GF-D8 (cell line): ENCODE measurements at regions not wholly inside any gene's neighbourhood (a gene's known extent, or its start where the extent isn't known, plus 50 kb on each side); places are given as distances from the start of the nearest gene placed in this dataset.
"Not testable (repeated sequence)": the region's sequence is repeated elsewhere in the genome, so short reads cannot be mapped to it uniquely, and the experiment has no call there.

ENCODE experiments used
- DNase-seq: peaks from one replicate; lab custom pipeline; 2025; lab: John Stamatoyannopoulos, UW

DNA sequence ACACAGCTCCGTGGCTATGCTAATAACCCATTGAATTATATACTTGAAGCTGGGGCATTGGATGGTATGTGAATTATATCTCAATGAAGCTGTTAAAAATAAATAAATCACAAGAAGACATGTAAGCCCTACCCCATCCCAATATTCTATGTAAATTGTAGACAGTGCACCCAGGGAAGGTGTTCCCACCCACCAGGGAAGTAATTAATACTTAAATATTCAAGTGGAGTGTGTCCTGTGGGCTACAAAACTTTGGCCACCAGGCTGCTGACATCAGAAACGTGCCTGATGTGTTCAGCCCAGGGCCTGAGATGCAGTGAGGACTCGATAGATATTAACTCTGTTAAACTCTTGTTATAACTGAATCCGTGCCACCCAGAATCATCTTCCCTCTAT lies 240.4 kb upstream of the RREB1 start:
- no peak for DNase-seq

DNA sequence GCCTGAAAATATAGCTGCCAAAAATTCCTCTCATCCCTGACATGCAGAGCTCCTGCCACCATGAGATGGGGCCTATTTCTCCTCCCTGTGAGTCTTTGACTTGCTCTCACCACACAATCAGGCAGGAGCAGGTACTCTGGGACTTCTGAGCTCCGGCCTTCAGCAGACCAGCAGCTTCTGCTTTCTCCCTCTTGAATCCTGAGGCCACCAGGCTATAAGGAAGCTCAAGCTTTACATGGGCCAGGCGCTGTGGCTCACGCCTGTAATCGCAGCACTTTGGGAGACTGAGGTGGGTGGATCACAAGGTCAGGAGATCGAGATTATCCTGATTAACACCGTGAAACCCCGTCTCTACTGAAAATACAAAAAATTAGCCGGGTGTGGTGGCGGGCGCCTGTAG lies 238.7 kb upstream of the RREB1 start:
- no peak for DNase-seq

DNA sequence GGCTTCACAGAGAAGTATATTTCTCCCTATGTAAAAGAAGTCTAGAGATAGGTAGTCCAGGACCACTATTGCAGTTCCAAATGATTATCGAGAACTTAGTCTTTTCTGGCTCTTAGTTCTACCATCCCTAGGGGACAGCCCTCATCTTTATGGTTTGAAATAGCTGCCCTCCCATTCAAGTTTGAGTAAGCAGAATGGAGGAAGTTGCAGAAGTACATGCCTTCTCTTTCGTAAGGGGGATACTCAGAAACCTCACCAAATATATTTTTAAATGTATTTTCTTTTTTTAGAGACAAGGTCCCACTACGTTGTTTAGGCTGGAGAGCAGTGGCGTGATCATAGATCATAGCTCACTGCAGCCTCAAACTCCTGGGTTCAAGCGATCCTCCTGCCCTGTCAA lies 236.8 kb upstream of the RREB1 start:
- peak; percentile 78 for DNase-seq

DNA sequence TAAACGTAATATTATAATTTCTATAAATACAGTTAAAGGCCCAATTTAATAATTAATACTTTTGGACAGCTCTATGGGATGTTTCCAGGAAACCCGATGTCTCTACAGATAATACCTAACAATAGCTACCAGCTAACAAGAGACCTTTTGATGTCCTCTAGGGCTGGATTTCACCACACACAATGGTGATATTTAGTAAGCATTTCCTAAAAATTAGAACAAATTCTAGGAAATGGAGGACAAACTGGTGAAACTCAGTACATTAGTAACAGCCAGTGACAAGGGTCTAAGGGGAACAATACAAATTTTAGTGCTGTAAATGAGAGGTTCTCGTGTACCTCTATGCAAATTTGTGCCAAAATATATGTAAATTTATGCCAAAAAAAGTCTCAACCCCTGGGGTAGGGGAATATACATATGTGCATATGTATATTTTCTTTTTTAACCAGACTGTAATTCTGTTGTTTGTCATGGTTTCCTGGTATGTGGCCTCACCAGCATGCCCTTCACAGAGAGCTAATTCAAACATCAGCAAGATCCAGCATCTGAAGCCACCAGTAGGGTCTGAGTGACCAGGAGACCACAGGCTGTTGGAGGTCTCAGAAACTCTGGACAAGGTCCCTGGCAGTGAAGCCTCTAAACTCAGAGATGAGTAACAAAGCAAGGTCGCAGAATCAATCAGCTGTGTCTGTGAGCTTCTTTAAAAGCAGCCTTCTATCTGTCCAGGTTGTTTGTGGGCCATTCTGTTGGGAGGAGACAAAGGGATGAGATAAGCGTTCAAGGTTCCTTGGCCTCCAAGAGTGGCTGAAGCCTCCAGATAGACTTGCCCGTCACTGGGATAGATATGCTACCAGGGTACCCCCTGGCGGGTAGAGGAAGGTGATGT lies 235.1 kb upstream of the RREB1 start:
- DNase-seq: peak; percentile 83

DNA sequence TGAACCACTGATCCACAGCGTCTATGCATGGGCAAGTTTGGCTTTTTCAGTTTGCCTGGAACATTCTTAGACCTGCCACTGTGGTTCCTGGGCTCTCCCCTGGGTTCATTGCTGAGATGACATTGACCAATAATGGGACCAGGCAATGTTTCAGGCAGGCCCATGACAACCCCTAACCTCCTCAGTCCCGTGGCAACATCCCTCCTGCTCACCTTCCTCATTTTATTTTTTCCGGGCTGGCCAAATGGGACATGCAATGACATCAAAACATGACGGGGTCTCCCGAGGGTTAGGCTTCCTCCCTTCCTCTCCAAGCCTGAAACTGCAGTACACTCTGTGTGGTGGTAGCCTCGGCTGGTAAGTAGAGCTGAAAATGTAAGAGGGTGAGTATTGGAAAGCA lies 234.0 kb upstream of the RREB1 start:
- no peak for DNase-seq

DNA sequence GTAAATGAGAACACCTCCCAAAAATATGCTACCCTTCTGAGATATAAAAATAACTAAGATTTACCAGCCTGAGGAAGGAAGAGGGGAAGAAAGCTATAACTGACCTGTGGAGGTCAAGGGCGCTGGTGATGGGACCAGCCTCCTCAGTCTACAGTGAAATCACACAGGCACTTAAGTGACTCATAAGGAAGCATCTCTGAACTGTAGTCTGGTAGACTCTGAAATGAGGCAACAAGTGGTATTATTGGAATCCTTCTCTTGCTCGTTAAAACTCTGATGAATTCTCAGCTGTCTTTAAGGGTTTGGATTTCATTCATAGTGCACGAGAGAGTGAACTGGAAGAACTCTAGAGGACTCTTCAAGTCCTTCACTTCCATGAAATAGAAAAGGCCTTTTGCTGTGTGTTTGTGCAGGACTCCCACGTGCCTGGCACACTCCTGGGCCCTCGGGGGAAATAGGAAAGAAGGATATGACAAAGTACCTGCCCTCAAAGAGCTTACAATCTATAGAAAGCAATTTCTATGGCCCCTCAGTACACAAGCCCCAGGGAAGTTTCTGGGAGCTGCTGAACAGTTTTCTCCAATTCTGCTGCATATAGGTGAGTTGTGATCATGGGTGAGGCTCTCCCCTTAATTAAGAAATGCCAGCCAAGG lies 231.8 kb upstream of the RREB1 start:
- no peak for DNase-seq

DNA sequence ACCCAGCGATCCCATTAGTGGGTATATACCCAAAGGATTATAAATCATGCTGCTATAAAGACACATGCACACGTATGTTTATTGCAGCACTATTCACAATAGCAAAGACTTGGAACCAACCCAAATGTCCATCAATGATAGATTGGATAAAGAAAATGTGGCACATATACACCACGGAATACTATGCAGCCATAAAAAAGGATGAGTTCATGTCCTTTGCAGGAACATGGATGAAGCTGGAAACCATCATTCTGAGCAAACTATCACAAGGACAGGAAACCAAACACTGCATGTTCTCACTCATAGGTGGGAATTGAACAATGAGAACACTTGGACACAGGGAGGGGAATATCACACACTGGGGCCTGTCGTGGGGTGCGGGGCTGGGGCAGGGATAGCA lies 230.0 kb upstream of the RREB1 start:
- DNase-seq: not testable (repeated sequence)

DNA sequence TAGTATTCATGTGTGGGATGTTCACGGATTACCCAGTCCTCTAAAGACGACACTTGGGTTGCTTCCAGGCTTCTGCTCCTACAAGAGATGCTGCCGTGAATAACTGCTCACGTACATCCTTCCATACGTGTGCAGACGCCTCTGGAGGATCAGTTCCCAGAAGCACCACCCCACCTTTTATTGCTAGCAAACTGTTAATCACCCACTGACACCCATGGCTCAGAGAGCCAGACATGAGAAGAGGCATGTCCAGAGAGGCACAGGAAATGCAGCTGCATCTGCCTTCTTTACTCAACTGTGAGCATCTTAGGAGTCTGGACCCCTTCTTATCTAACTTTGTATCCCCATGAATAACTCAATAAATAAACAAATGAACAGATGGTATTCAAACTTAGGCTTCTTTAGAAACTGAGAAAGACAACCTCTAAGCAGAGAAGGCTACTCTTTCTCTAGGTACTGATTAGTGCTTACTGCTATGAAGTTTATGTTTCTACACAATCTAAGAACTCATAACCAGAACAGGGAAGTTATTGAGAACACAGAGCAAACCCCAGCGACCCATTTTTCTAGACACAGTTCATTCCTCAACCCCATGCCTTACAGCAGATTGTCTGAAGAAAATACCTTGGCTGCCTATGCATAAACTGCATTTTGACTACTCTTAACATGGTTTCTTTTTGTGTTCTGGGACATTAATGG lies 228.7 kb upstream of the RREB1 start:
- DNase-seq: no peak

DNA sequence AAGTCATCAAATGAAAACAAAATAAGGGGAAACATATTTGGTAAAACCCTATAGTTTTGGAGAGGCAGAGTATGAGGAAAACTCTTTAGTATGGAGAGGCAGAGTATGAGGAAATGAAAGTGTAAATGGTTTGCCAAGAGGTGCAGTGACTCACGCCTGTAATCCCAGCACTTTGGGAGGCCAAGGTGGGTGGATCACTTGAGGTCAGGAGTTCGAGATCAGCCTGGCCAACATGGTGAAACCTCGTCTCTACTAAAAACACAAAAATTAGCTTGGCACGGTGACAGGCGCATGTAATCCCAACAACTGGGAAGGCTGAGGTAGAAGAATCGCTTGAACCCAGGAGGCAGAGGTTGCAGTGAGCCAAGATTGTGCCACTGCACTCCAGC lies 228.2 kb upstream of the RREB1 start:
- not testable (repeated sequence) for DNase-seq

DNA sequence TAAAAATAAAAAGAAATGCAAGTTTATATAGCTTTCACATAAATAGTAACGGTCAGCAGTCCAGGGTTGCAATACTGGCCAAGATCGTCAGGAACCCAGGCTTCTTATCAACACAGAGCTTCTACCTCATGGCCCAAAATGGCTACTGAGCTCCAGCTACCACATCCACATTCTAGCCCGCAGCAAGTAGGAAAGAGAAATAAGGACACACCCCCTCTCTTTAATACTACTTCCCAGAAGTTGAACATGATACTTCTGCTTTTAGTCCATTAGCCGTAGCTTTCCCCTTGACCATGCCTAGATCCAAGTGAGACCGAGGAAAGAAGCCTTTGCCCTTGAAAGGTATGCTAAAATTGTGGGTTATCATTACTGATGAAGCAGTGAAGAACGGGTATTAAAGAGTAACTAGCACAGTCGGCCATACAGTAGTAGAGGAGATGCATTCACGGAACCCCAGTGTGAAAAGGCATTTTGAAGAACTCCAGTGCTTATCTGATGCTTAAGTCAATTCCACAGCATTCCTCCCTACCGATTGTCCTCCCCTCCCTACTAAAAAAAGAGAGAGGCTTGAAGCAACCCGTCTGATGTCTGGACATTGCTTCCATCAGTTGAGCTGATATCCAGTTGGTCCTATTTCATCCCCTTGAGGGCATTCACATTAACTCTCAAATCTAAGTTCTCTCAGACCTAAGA lies 226.9 kb upstream of the RREB1 start:
- peak; percentile 56 for DNase-seq

DNA sequence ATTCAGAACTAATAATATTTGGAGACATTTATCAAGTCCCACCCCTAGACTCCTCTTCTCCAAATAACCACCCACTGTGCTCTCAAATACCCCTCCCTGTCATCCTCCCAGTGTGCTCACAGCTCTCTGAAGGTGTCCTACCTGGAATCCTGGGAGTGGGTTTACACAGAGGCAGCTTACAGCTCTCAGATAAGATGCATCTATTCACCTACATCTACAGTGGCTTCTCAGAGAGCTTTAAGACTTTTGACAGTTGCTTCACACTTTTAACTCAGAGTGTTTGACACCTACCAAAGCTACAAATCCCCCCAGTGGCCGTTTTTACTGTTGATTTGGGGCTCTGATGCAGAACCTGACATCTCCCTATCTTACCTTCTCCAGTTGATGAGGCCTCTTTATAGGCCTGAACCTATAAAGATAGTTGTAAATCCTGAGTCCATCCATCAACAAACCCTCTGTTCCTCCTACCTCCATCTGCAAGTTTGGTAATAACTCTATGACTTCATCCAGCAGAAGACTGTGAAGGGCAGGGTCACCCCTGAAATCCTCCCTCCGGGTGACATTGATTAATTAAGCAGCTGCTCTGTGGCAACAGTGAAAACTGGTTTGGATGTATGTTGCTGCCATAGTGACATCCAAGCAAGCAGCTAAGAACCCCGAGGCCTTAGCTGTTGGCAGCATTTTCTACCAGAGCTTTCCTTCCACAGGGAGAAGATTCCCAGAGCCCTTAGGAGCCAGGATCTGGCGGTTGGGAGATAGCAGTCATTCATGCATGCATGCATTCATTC lies 226.1 kb upstream of the RREB1 start:
- peak; percentile 44 for DNase-seq

DNA sequence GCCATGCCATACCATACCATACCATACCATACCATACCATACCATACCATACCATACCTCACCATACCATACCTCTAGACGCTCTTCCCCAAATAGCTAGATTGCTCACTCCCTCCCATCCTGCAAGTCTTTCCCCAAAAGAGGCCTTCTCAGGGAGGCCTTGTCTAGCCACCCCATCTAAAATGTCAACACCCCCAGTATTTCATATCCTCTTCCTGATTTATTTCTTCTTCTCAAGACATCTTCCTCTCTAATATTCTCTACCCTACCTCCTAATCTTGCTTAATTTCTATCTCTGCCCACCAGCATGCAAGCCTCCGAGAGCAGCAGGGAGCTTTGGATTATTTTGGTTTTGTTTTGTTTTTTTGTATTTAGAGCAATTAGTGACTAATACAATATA lies 225.2 kb upstream of the RREB1 start:
- no peak for DNase-seq

DNA sequence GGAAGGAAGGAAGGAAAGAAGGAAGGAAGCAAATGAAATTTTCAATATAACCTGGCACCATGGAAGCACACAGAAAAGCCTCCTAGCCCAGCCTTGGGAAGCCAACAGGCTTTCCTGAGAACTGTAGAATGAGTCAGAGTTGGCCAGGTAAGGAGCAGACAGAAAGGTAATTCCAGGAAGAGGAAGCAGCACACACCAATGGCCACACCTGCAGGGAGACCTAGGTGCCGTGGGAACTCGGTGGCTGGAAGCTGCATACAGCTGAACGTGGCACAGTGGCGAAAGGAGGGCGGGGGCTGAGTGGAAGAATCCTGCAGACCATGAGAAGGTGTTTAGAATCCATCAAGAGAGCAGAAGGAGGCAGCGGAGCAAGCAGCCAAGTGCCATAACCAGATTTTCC lies 224.8 kb upstream of the RREB1 start:
- DNase-seq: no peak

DNA sequence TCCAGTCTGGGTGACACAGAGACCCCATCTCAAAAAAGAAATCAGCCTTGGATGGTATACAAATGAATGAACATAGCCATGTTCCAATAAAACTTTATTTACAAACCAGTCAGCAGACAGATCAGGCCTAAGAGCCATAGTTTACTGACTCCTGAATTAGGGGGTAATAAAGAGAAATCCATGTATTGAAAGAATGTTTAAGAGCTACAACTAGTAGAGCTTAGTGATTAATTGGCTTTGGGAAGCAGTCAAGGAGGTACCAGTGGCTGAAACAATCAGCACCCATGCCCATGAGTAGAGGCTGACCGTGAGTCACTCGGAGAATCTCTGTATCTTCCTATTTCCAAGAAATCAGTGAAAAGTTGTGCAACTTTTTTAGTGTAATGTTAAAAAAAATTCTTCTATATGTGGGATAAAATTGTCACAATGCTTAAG lies 223.6 kb upstream of the RREB1 start:
- no peak for DNase-seq

DNA sequence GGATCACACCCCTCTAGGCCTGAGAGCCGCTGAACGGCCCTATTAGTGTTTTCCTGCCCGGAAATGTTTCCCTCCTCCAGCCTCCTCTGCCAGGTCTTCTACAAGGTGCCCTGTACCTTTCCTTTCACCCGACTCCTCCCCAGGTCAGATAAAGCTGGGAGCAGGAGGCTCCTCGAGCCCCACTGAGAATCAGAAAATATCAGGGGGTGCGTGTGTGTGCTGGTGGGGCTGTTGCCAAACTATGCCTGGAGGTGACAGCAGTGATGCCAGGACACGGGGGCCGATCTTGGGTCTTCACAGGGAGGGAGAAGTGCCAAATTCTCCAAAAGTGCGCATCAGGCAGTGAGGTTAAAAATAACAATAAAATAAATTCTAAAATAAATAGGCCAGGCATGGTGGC lies 222.8 kb upstream of the RREB1 start:
- no peak for DNase-seq

DNA sequence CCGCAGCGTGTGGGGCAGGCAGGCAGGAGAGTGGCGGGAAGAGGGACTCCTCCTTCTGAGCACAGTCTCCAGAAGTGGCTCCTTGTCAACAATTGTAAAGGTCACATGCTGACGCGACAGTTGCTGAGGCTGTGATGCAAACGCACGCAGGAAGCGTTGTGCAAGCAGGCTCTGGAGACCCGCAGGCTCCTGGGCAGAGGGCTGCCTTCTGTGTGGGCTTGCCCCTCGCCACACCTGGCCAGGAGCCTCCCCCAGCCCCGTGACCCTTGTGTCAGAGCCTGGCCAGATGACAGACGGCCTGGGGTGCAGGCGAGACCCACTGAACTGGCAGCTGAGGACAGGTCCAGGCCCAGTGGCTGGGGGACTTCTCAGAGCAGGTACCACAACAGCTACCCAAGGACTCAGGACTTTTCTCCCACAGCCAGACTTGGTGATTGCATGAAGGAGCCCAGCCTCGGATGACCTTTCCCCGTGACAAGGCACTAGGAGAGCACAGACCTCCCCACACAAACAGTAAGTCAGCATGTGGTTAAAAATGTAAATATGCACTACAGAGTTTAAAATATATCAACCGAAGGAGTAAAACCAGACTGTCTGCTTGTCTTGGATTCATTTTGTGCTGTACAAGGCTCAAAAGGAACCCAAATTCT lies 222.1 kb upstream of the RREB1 start:
- DNase-seq: peak; percentile 95

DNA sequence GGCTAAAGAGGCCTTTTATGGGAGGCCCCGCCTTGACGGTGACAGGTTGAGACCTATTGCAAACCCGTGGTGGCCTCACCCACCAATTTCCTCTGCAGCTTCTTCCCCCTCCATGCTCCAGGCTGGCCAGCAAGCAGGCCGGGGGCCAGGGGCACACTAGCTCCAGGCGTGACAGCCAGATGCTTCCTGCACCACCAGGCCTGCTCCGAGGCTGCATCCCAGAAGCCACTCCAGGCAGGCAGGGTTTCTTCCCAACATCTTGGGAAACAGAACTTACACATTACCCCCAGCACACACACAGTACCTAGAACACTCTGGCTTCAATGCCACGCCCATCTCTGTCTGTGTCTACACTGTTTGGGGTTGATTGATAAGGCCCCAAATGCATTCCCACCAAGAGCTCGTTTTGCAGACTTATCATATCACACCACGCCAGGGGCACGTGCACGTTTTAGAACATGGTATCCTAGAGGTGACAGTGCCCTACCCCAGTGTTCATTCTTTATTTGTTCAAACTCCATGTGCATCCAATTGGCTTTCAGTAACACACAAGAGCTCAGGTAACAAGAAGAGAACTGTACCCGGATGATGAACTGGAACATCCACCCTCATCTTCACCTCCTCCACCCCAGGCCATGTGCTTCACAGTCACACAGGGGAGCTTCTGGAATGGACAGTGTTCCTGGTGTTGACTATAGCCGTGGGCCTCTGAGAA lies 221.4 kb upstream of the RREB1 start:
- DNase-seq: peak; percentile 90

DNA sequence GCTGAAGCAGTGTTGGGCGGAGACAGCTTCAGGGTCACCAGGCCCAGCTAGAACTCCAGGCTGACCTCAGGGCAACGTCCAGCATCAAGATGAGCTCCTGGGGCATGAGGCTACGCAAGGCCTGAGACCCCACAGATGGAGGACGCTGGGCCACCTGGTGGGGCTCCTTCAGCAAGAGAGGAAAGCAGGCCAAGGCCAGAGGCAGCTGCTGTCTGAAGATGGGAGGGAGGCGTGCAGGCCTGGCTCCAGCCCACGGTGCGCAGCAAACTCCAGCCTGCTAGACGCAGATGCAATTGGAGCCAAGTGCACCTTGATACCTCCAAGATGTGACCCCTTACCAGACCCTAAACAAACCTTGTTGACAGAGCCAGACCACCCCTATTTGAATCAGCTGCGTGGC lies 220.9 kb upstream of the RREB1 start:
- no peak for DNase-seq

DNA sequence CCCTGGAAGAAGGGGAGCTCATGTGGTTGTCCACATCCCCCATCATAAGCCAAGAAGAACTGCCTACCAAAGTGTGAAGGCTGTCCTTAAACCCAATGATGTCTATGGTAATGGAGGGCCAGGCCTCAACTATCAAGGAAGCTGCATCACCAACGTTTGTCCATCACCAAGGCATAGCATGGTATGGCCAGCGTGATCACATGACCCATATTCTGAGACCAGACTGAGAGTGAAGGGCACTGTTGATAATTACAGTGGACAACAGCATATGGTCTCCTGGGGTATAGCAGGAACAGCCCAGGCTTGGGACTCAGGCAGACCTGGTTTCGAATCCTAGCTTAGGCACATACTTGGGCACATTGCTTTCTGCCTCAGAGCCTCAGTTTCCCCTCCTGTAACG lies 218.2 kb upstream of the RREB1 start:
- DNase-seq: no peak

DNA sequence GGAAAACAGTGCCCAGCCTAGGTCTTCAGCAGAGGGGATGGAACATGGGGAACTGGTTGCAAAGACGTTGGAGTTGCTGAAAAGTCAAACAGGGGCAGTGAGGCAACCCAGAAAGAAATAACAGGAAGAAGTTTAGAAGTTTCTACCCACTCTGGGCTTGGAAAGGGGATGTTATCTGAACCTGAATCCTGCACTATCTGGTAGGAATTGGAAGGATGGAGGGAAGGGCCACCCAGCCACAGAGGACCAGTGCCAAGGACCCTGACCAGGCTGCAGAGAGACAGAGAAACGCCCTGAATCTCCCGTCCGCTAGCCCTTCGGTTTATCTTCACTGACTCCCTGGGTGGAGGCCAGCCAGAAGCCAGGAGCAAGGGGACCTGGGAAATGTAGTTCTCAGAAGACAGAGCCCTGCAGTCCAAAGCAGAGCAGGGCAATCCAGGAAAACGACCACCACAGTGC lies 217.3 kb upstream of the RREB1 start:
- peak; percentile 40 for DNase-seq
